Caco-2 (cell line): ENCODE measurements at regions not wholly inside any gene's neighbourhood (a gene's known extent, or its start where the extent isn't known, plus 50 kb on each side); places are given as distances from the start of the nearest gene placed in this dataset.

Experiments used
- BruUV-seq: library from RNA; stranded (reverse); fragments of 400-500 nt; replicated peaks from 2 replicates; lab custom pipeline; 2021; lab: Mats Ljungman, UMichigan
- CTCF ChIA-PET: fragments of 300-600 bp; sonication (Branson Sonifier 250); formaldehyde crosslinking; loops from one replicate; lab custom pipeline; 2022; ENCODE audit warnings: antibody characterized with exemption; lab: Charles Lee
- POLR2A ChIA-PET: fragments of 300-600 bp; sonication (Branson Sonifier 250); formaldehyde crosslinking; loops from one replicate; lab custom pipeline; 2022; ENCODE audit warnings: antibody characterized with exemption; lab: Charles Lee
- DNase-seq, 2 experiments: peaks; one replicate each; pipeline versions ENCODE4 v3.0.0 to v3.0.0-alpha.2; 2020 to 2022
- H3K27me3 ChIP-seq: replicated peaks from 2 replicates; pipeline ENCODE4 v1.6.0; 2011; ENCODE audit warnings: low read length; ENCODE audit not compliant: control insufficient read depth, insufficient read depth
- H3K36me3 ChIP-seq: 2 replicates; pipeline ENCODE4 v1.5.1; 2011; ENCODE audit warnings: low read length; ENCODE audit not compliant: control insufficient read depth, insufficient read depth
- H3K4me1 ChIP-seq: fragments of 250-450 bp; sonication (Bioruptor Pico); 2 replicates; pipeline ENCODE4 v1.5.1; 2020; ENCODE audit warnings: mild to moderate bottlenecking
- H3K4me3 ChIP-seq: 2 replicates; pipeline ENCODE4 v1.5.1; 2011; ENCODE audit warnings: low read depth, mild to moderate bottlenecking, control low read depth, low read length
- H3K9me3 ChIP-seq: fragments of 250-450 bp; sonication (Bioruptor Pico); 2 replicates; pipeline ENCODE4 v1.5.1; 2020; ENCODE audit warnings: mild to moderate bottlenecking, moderate library complexity
- H3K27ac Mint-ChIP-seq: one replicate; pipeline ENCODE4 v1.8.0; 2022; ENCODE audit warnings: mixed read lengths; ENCODE audit not compliant: unreplicated experiment
- H3K27me3 Mint-ChIP-seq: one replicate; pipeline ENCODE4 v1.8.0; 2022; ENCODE audit warnings: mixed read lengths; ENCODE audit not compliant: insufficient read depth, unreplicated experiment
- H3K36me3 Mint-ChIP-seq: one replicate; pipeline ENCODE4 v1.8.0; 2022; ENCODE audit warnings: mild to moderate bottlenecking, mixed read lengths; ENCODE audit not compliant: insufficient read depth, unreplicated experiment
- H3K4me1 Mint-ChIP-seq: one replicate; pipeline ENCODE4 v1.8.0; 2022; ENCODE audit warnings: low read depth, mixed read lengths; ENCODE audit not compliant: unreplicated experiment
- H3K4me3 Mint-ChIP-seq: one replicate; pipeline ENCODE4 v1.8.0; 2022; ENCODE audit warnings: mild to moderate bottlenecking, moderate library complexity, mixed read lengths; ENCODE audit not compliant: unreplicated experiment
- H3K9me3 Mint-ChIP-seq: one replicate; pipeline ENCODE4 v1.8.0; 2022; ENCODE audit warnings: mixed read lengths; ENCODE audit not compliant: unreplicated experiment
- CTCF ChIP-seq, 2 experiments: fragments of 200-600 bp in 1 of 2; IDR thresholded peaks; 1 replicate in 1 of 2; 2 replicates in 1 of 2; pipeline versions ENCODE4 v1.5.1 to v1.8.0; 2011 to 2022; ENCODE audit warnings: antibody characterized with exemption in 1 of 2, control low read depth in 1 of 2, inconsistent platforms in 1 of 2, low read depth in 1 of 2, low read length in 1 of 2, mild to moderate bottlenecking in 1 of 2, moderate library complexity in 1 of 2; ENCODE audit not compliant: insufficient read depth in 1 of 2, severe bottlenecking in 1 of 2, unreplicated experiment in 1 of 2
- intact Hi-C: fragments of 100-400 bp; cut with micrococcal nuclease; formaldehyde crosslinking; loops from one replicate; pipeline ENCODE4 v1.10.0; 2022; ENCODE audit not compliant: unreplicated experiment

DNA sequence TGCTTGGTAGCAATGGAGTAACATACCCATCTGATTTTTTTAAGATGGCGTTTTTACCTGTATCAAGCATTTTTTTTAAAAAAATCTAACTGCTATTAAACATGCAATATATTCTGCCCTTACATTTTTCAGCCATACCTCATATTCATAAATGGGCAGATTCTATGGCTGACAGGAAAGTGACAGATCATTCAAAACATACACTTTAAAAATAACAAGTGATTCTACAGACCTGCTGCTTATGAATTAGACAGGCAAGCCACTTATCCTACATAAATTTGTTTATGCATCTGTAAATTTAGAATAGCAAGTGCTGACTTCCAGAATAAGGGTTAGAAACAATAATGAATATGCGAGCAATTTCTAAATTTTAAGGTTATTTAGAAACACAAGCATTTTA is 82.7 kb downstream of the TBXT start:
- Histone ChIP-seq H3K4me3 (no peak overlapping the region), H3K9me3 (no peaks in the 10 kb centered on the region), H3K4me1 (no peaks in the 10 kb centered on the region), H3K36me3 (no peaks in the 10 kb centered on the region), H3K27me3 (no peaks in the 10 kb centered on the region)
- TF ChIP-seq CTCF (IDR thresholded peaks at IDR 0.05; ENCODE audit: insufficient read depth in 1 of 2, low read depth in 1 of 2, low read length in 1 of 2, severe bottlenecking in 1 of 2, unreplicated experiment in 1 of 2) = no peak
- Mint-ChIP-seq H3K27me3 (peaks cover 3% of the 10 kb centered on the region), H3K4me3 (no peak overlapping the region), H3K9me3 (no peaks in the 10 kb centered on the region), H3K27ac (no peak overlapping the region), H3K4me1 (no peaks in the 10 kb centered on the region), H3K36me3 (no peaks in the 10 kb centered on the region)
- CTCF ChIA-PET = no interaction called here
- intact Hi-C loops = no loop called here
- POLR2A ChIA-PET = no interaction called here
- no peak for DNase-seq
- no TSS peak for BruUV-seq

GRCh38 chr6:166079841-166080240 is 87.8 kb downstream of the TBXT start:
- TF ChIP-seq CTCF (IDR thresholded peaks at IDR 0.05; ENCODE audit: insufficient read depth in 1 of 2, low read depth in 1 of 2, low read length in 1 of 2, severe bottlenecking in 1 of 2, unreplicated experiment in 1 of 2) = no peak
- no peak overlapping the region for H3K4me3 Mint-ChIP-seq
- Histone ChIP-seq H3K27me3 (no peaks in the 10 kb centered on the region), H3K36me3 (no peaks in the 10 kb centered on the region), H3K4me1 (no peaks in the 10 kb centered on the region), H3K9me3 (no peaks in the 10 kb centered on the region), H3K4me3 (no peak overlapping the region)
- CTCF ChIA-PET = no interaction called here
- no TSS peak for BruUV-seq
- POLR2A ChIA-PET = no interaction called here
- no peaks in the 10 kb centered on the region for H3K9me3 Mint-ChIP-seq
- DNase-seq = no peak
- no peak overlapping the region for H3K27ac Mint-ChIP-seq
- H3K4me1 Mint-ChIP-seq = no peaks in the 10 kb centered on the region
- intact Hi-C loops = no loop called here
- H3K36me3 Mint-ChIP-seq = no peaks in the 10 kb centered on the region
- H3K27me3 Mint-ChIP-seq = peaks cover 3% of the 10 kb centered on the region

DNA sequence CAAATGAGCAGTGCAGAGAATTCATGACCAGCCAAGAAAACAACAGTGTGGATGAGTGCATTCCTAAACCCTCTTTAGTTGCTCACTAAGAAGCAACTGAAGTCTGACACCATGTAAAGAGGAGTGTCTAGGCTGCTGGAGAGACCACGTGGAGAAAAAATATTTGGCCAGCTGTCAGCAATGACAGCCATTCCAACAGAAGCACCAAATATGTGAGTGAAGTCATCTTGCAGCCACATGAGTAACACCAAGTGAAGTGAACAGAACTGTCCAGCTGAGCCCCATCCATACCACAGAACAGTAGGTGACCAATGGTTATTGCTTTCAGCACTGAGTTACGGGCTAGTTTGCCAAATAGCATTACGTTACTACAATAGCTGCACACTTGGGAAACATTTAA is 89.4 kb downstream of the TBXT start:
- POLR2A ChIA-PET = no interaction called here
- no peaks in the 10 kb centered on the region for H3K9me3 ChIP-seq

More for the DNA sequence above, 89.4 kb downstream of the TBXT start:
- H3K4me3 ChIP-seq = no peak overlapping the region
- no peaks in the 10 kb centered on the region for H3K4me1 Mint-ChIP-seq
- no peaks in the 10 kb centered on the region for H3K9me3 Mint-ChIP-seq
- intact Hi-C loops = no loop called here
- BruUV-seq = no TSS peak
- H3K36me3 ChIP-seq = no peaks in the 10 kb centered on the region
- H3K27me3 Mint-ChIP-seq = no peaks in the 10 kb centered on the region
- H3K4me1 ChIP-seq = no peaks in the 10 kb centered on the region
- TF ChIP-seq CTCF (IDR thresholded peaks at IDR 0.05; ENCODE audit: insufficient read depth in 1 of 2, low read depth in 1 of 2, low read length in 1 of 2, severe bottlenecking in 1 of 2, unreplicated experiment in 1 of 2) = no peak
- H3K4me3 Mint-ChIP-seq = no peak overlapping the region
- no peak overlapping the region for H3K27ac Mint-ChIP-seq
- no peaks in the 10 kb centered on the region for H3K36me3 Mint-ChIP-seq
- DNase-seq = no peak
- CTCF ChIA-PET = no interaction called here
- H3K27me3 ChIP-seq = no peaks in the 10 kb centered on the region
